ENCODE measurements at regions not wholly inside any gene's neighbourhood (a gene's known extent, or its start where the extent isn't known, plus 50 kb on each side); places are given as distances from the start of the nearest gene placed in this dataset.

GRCh38 chr1:55437692-55438091 lies 222.5 kb upstream of the USP24 start:
- Histone ChIP-seq H3K18ac (ENCODE audit: extremely low read depth, low read length) (no peak overlapping the region), H2BK120ac (replicated peaks; ENCODE audit: low read depth, low read length) (no peak overlapping the region), H3K23ac (ENCODE audit: insufficient read length) (no peak overlapping the region), H3K27me3 (replicated peaks in 1 of 4; ENCODE audit: control insufficient read depth in 3 of 4, extremely low read depth in 1 of 4, insufficient read depth in 3 of 4, low read length in 3 of 4) (no peaks in the 10 kb centered on the region), H3K23me2 (ENCODE audit: low read depth, low read length) (no peaks in the 10 kb centered on the region), H3K9ac (replicated peaks in 1 of 4; ENCODE audit: extremely low read depth in 1 of 4, low read depth in 3 of 4, low read length in 3 of 4) (no peak overlapping the region), H3K36me3 (ENCODE audit: control insufficient read depth in 2 of 4, insufficient read depth in 4 of 4, low read length in 3 of 4) (no peaks in the 10 kb centered on the region), H2BK12ac (ENCODE audit: low read depth, low read length) (no peak overlapping the region), H4K91ac (replicated peaks; ENCODE audit: insufficient read length, low read length) (no peak overlapping the region), H4K5ac (ENCODE audit: insufficient read length, low read depth, low read length) (no peak overlapping the region), H3K14ac (ENCODE audit: insufficient read length) (no peak overlapping the region), H3K9me3 (ENCODE audit: insufficient read depth in 2 of 2, low read depth in 1 of 2, low read length in 1 of 2) (no peaks in the 10 kb centered on the region), H2BK20ac (ENCODE audit: low read length) (no peak overlapping the region), H2AFZ (ENCODE audit: low read length) (no peak overlapping the region), H2BK15ac (ENCODE audit: low read length) (no peak overlapping the region), H3K27ac (ENCODE audit: low read depth, low read length) (no peak overlapping the region), H3K4me3 (ENCODE audit: extremely low read depth in 1 of 4, insufficient read depth in 2 of 4, low read depth in 3 of 4, low read length in 4 of 4) (no peak overlapping the region), H3K79me1 (ENCODE audit: low read depth, low read length) (no peaks in the 10 kb centered on the region), H3K79me2 (ENCODE audit: control insufficient read depth in 1 of 2, insufficient read depth in 2 of 2, low read length in 2 of 2) (no peaks in the 10 kb centered on the region), H3K4me1 (replicated peaks in 1 of 4; ENCODE audit: control insufficient read depth in 3 of 4, insufficient read depth in 4 of 4, low read length in 3 of 4) (no peaks in the 10 kb centered on the region), H3K4me2 (ENCODE audit: insufficient read depth in 1 of 2, low read depth in 2 of 2, low read length in 2 of 2) (no peak overlapping the region), H3K56ac (replicated peaks; ENCODE audit: insufficient read length, low read depth, low read length) (no peak overlapping the region), H2AK5ac (ENCODE audit: low read depth, low read length) (no peak overlapping the region), H4K8ac (ENCODE audit: extremely low read depth, insufficient read depth, low read length) (no peak overlapping the region), H3K4ac (replicated peaks; ENCODE audit: insufficient read length, low read depth, low read length) (no peak overlapping the region), H4K20me1 (replicated peaks in 1 of 2; ENCODE audit: control insufficient read depth in 1 of 2, insufficient read depth in 2 of 2, low read length in 2 of 2) (no peaks in the 10 kb centered on the region), H2BK5ac (ENCODE audit: low read depth, low read length) (no peak overlapping the region)
- CTCF ChIA-PET (ENCODE audit: partially characterized antibody): interaction anchor here (0.5 to 1.7 kb wide), 2 partner anchors 10 to 12 kb away, joined by 3 to 5 read pairs; no protein-coding TSS in a partner anchor
- DNase-seq (ENCODE audit: low read depth in 1 of 2, low spot score in 2 of 2) (no peak), FAIRE-seq (no peak)
- WGBS, 2 experiments (ENCODE audit: extremely low coverage in 1 of 2, insufficient coverage in 1 of 2, insufficient read length in 1 of 2, insufficient replicate concordance in 2 of 2, low coverage in 1 of 2, low lambda C conversion rate in 2 of 2, missing lambda C conversion rate in 1 of 2): 0% methylated on average over 2 of the region's 2 CpGs; no CpG with 5 or more reads in 1 of the 2 experiments
- POLR2A ChIA-PET (ENCODE audit: partially characterized antibody): no interaction called here
- TF ChIP-seq TCF12 (IDR thresholded peaks at IDR 0.05; ENCODE audit: low read depth, low read length) (no peak), CBX5 (IDR thresholded peaks at IDR 0.05; ENCODE audit: low read depth, low read length) (no peak), JUND (IDR thresholded peaks at IDR 0.05; ENCODE audit: low read length) (no peak), POLR2AphosphoS5 (IDR thresholded peaks at IDR 0.05; ENCODE audit: low read depth, low read length) (no peak), NANOG (IDR thresholded peaks at IDR 0.05; ENCODE audit: insufficient read depth, low read depth, low read length, poor library complexity, severe bottlenecking) (no peak), CTBP2 (IDR thresholded peaks at IDR 0.05; ENCODE audit: borderline replicate concordance, insufficient read depth, insufficient read length, low read length) (no peak), RNF2 (IDR thresholded peaks at IDR 0.05; ENCODE audit: borderline replicate concordance, low read depth, low read length, missing control alignments, poor library complexity, severe bottlenecking) (no peak), TBP (IDR thresholded peaks at IDR 0.05; ENCODE audit: low read depth, low read length) (no peak), POU5F1 (IDR thresholded peaks at IDR 0.05; ENCODE audit: low read depth, low read length) (no peak), BCL11A (IDR thresholded peaks at IDR 0.05; ENCODE audit: low read depth in 2 of 2, low read length in 2 of 2) (no peak), NRF1 (IDR thresholded peaks at IDR 0.05; ENCODE audit: low read depth, low read length) (no peak), SIX5 (IDR thresholded peaks at IDR 0.05; ENCODE audit: low read depth, low read length) (no peak)
